Aorta (tissue), 5 donors: ENCODE measurements at regions not wholly inside any gene's neighbourhood (a gene's known extent, or its start where the extent isn't known, plus 50 kb on each side); places are given as distances from the start of the nearest gene placed in this dataset.
"Not testable (repeated sequence)": the region's sequence is repeated elsewhere in the genome, so short reads cannot be mapped to it uniquely, and the experiment has no call there.

Experiments
- ATAC-seq: fragments of 200-7000 bp; cut with Tn5 transposase; one replicate; pipeline ENCODE4 v1.9.1; 2022; ENCODE audit warnings: moderate library complexity; ENCODE audit not compliant: low FRiP score
- DNase-seq, 2 donors: peaks; one replicate each; pipeline ENCODE4 v3.0.0-alpha.2; 2020
- H3K27ac ChIP-seq, 2 donors: one replicate each; pipeline ENCODE4 v1.5.1; 2013; ENCODE audit warnings: low read length in 2 of 2, mild to moderate bottlenecking in 2 of 2, moderate library complexity in 2 of 2, control low read depth in 1 of 2, inconsistent platforms in 1 of 2, low read depth in 1 of 2
- H3K27me3 ChIP-seq, 2 donors: one replicate each; pipeline ENCODE4 v1.6.1; 2013; ENCODE audit warnings: control low read depth in 1 of 2, low read length in 1 of 2, mild to moderate bottlenecking in 1 of 2, moderate library complexity in 1 of 2; ENCODE audit not compliant: insufficient read depth in 2 of 2, control insufficient read depth in 1 of 2
- H3K36me3 ChIP-seq, 2 donors: one replicate each; pipeline ENCODE4 v1.6.1; 2013; ENCODE audit warnings: control low read depth in 1 of 2, low read length in 1 of 2, mild to moderate bottlenecking in 1 of 2; ENCODE audit not compliant: insufficient read depth in 2 of 2, control insufficient read depth in 1 of 2
- H3K4me1 ChIP-seq, 2 donors: one replicate each; pipeline ENCODE4 v1.6.1; 2013; ENCODE audit warnings: low read length in 2 of 2, control low read depth in 1 of 2, mild to moderate bottlenecking in 1 of 2, moderate library complexity in 1 of 2; ENCODE audit not compliant: insufficient read depth in 2 of 2, control insufficient read depth in 1 of 2
- H3K4me3 ChIP-seq, 2 donors: one replicate each; pipeline ENCODE4 v1.5.1; 2013; ENCODE audit warnings: low read length in 2 of 2, control low read depth in 1 of 2, mild to moderate bottlenecking in 1 of 2
- H3K9me3 ChIP-seq: one replicate; pipeline ENCODE4 v1.6.1; 2013; ENCODE audit warnings: mild to moderate bottlenecking, low read length; ENCODE audit not compliant: control insufficient read depth
- WGBS, 2 donors: extraction: QIAGEN DNeasy Blood & Tissue Kit; methylation state at CpG; one replicate each; pipeline ENCODE4 v1.1.7; 2013; 5-methylcytosine and 5-hydroxymethylcytosine counted together
- intact Hi-C, 2 donors: fragments of 100-400 bp; cut with DNase I; formaldehyde crosslinking; loops; one replicate each; pipeline versions ENCODE4 v1.14.2 to v1.15.0; 2022
- donor health status: healthy with polysubstance abuse.
- donor health status: Bipolar disorder and iron deficiency.
- donor health status: DM: no; HTN: no; CAD: no.
- donor health status: DM: no; HTN: no; CAD: no.
- donor health status: DM: yes; HTN: yes; CAD: no.

DNA sequence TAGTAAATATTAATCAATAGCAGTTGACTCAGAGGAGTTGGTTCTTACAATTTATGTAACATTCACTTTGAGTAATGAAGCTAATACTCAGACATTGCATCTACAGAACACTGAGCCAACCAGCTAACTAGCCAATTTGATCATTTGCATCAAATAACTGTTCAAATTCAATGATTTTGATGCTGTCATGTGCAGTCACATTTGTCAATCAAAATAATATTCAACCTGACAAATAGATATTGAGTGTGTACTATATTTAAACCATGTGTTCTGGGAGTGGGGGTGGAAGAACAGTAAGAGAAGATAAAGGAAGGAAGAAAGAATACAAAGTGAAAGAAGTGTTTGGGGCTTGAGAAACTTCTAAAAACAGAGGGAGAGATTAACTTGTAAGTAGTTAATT, 277.2 kb upstream of the ARHGEF26 start:
- ATAC-seq (no peak), DNase-seq (no peak)
- no peaks in the 10 kb centered on the region for H3K36me3 ChIP-seq
- H3K27ac ChIP-seq, result no peak overlapping the region
- no peaks in the 10 kb centered on the region for H3K9me3 ChIP-seq
- H3K4me1 ChIP-seq, result no peaks in the 10 kb centered on the region
- intact Hi-C loops, result no loop called here
- H3K27me3 ChIP-seq, result no peaks in the 10 kb centered on the region
- H3K4me3 ChIP-seq, result no peak overlapping the region

DNA sequence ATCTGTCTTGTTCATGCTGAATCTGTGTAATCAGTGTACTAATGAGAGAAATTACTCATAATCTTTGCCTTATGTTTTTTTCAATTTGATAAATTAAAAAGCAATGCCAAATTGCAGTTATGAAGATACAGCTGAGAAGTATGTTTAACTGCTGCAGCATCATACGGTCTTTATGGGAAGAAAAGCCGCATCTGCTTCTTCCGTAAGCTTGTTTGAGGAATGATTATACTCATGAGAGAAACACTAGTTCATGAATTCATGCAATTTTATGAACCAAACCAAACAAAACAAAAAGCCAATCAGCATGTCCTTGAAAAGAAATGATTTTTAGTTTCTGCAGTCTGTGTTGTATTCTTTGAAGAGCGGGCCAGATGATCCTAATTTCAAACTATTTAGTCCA, 275.9 kb upstream of the ARHGEF26 start:
- H3K27ac ChIP-seq, result no peak overlapping the region
- H3K4me1 ChIP-seq, result no peaks in the 10 kb centered on the region
- DNase-seq (no peak), ATAC-seq (no peak)
- no peaks in the 10 kb centered on the region for H3K9me3 ChIP-seq
- intact Hi-C loops, result no loop called here
- no peaks in the 10 kb centered on the region for H3K36me3 ChIP-seq
- 86 to 90% methylated on average over 4 of the region's 4 CpGs for WGBS, 2 donors
- H3K27me3 ChIP-seq, result no peaks in the 10 kb centered on the region
- H3K4me3 ChIP-seq, result no peak overlapping the region

DNA sequence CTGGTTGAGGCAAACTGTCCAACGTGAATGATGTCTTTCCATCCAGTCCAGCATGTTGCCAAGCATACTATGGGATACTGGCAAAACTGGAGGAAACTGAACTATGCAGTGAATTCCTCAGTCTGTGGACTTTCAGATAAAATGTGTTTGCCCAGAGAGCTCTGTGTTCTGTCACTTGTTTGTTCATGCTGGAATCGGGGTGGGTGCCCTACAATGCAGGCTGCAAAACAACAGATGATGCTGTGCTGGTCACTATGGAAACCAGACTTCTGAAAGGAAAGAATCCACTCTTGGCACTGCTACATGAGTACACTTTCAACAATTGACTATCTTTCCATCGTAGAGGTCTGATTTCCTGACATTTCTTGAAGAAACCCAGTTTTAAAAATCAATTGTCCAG, 272.5 kb upstream of the ARHGEF26 start:
- ATAC-seq, result no peak
- Histone ChIP-seq H3K4me1 (no peaks in the 10 kb centered on the region), H3K27me3 (no peaks in the 10 kb centered on the region), H3K36me3 (no peaks in the 10 kb centered on the region), H3K9me3 (no peaks in the 10 kb centered on the region), H3K4me3 (no peak overlapping the region), H3K27ac (no peak overlapping the region)
- DNase-seq, result no peak
- intact Hi-C loops, result no loop called here
- 4 to 8% methylated on average over 3 of the region's 3 CpGs for WGBS, 2 donors

DNA sequence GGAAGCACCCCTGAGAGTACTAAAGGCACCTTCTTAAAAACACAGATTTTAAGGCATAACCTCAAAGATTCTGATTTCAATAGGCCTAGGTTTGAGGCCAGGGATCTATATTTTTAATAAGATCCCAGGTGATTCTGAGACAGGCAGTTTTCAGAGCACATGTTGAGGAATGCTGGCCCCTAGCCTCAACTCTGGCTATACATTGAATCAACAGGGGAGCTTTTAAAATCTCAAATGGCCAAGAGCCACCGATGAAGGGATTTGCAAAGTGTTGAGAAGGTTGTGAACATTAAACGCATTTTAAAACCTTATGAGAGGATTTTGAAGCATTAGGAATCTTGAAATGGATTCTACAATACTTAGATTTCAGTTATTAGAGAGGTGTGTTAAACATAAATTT, 268.8 kb upstream of the ARHGEF26 start:
- Histone ChIP-seq H3K4me1 (no peaks in the 10 kb centered on the region), H3K27ac (no peak overlapping the region), H3K27me3 (no peaks in the 10 kb centered on the region), H3K36me3 (no peaks in the 10 kb centered on the region), H3K9me3 (no peaks in the 10 kb centered on the region), H3K4me3 (no peak overlapping the region)
- DNase-seq (no peak), ATAC-seq (no peak)
- WGBS, 2 donors, result 53 to 59% methylated on average over 2 of the region's 2 CpGs
- intact Hi-C loops, result no loop called here

DNA sequence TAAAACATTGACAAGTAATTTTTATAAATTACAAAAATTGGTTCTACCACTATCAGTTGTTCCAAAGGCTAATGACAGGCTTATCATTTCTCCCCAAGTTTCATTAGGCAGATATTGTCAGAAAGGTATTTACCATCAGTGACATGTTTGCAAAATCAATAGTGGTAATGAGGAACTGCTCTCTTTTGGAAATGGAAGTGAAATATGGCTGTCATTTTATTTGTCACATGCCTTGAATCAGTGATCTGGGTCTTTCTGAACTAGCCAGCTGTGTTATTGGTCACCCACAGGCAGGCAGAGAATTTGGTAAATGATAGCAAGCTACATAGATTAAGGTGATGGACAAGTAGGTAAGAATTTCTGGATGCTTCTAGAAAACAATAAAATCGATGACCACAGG, 268.0 kb upstream of the ARHGEF26 start:
- H3K36me3 ChIP-seq, result no peaks in the 10 kb centered on the region
- H3K4me1 ChIP-seq, result no peaks in the 10 kb centered on the region
- DNase-seq, result no peak
- intact Hi-C loops, result no loop called here
- peaks cover 1% of the 10 kb centered on the region for H3K9me3 ChIP-seq
- no peak overlapping the region for H3K27ac ChIP-seq
- 82 to 86% methylated on average over 1 of the region's 1 CpG for WGBS, 2 donors
- no peaks in the 10 kb centered on the region for H3K27me3 ChIP-seq
- ATAC-seq, result no peak
- H3K4me3 ChIP-seq, result no peak overlapping the region

DNA sequence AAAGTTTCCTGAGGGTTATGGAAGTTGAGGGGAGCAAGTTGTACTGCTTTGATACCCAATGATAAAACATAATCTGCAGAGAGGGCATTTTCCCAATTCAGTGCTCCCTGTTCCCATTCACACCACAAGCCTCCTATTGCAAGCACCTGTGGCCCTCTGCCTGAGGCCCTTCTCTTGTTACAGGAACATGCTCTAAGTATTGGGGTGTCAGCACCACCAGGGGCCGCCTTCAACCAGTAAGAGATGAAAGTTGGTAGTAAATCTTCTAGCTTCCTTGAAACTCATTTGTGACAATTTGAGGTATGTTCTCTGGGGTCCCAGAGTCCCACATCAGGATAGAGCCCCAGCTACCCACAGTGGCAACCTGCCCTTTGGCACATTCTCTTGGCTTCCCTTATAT, 265.4 kb upstream of the ARHGEF26 start:
- no peak for ATAC-seq
- 63 to 91% methylated on average over 1 of the region's 1 CpG for WGBS, 2 donors
- DNase-seq, result no peak

DNA sequence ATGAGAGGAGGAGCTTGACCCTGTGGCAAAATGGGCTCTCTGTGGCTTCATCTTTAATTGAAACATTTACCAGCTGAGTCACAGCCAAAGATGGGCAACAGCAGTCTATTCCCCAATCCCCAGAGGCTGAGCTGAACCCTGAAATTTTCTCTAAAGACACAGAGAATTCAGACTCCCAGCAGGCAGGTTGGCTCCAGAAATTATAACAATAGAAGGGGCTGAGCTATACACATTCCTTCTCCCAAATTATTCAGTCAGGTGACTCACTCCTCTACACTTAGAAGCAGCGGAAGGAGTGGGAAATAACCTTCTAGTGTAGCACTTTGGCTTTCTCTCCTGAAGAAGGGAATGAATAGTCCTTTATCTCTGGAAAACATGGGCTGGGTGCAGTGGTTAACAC, 264.3 kb upstream of the ARHGEF26 start:
- Histone ChIP-seq H3K36me3 (no peaks in the 10 kb centered on the region), H3K4me1 (no peaks in the 10 kb centered on the region), H3K9me3 (peaks cover 1% of the 10 kb centered on the region), H3K4me3 (no peak overlapping the region), H3K27ac (no peak overlapping the region), H3K27me3 (no peaks in the 10 kb centered on the region)
- intact Hi-C loops, result no loop called here
- DNase-seq (no peak), ATAC-seq (no peak)
- WGBS, 2 donors, result 94 to 96% methylated on average over 1 of the region's 1 CpG

More for the DNA sequence above, 265.4 kb upstream of the ARHGEF26 start:
- no peaks in the 10 kb centered on the region for H3K27me3 ChIP-seq
- H3K36me3 ChIP-seq, result no peaks in the 10 kb centered on the region
- intact Hi-C loops, result no loop called here
- H3K4me1 ChIP-seq, result no peaks in the 10 kb centered on the region
- H3K27ac ChIP-seq, result no peak overlapping the region
- H3K9me3 ChIP-seq, result peaks cover 1% of the 10 kb centered on the region
- H3K4me3 ChIP-seq, result no peak overlapping the region

DNA sequence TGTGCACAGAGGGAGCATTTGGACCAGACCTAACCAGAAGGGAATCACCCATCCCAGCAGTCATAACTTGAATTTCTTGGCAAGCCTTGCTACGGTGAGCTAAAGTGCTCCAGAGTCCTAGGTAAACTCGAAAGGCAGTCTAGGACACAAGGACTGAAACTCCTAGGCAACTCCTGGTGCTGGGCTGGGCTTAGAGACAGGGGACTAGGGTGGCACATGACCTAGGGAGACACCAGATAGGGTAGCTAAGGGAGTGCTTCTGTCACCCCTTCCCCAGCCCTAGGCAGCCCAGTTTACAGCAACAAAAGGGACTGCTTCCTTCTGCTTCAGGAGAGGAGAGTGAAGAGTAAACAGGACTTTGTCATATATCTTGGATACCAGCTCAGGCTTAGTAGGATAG, 256.4 kb upstream of the ARHGEF26 start:
- 82 to 83% methylated on average over 2 of the region's 2 CpGs for WGBS, 2 donors
- H3K4me1 ChIP-seq, result no peaks in the 10 kb centered on the region
- H3K9me3 ChIP-seq, result no peaks in the 10 kb centered on the region
- H3K27ac ChIP-seq, result no peak overlapping the region
- ATAC-seq (no peak), DNase-seq (no peak)
- intact Hi-C loops, result no loop called here
- no peaks in the 10 kb centered on the region for H3K27me3 ChIP-seq
- no peaks in the 10 kb centered on the region for H3K36me3 ChIP-seq
- no peak overlapping the region for H3K4me3 ChIP-seq

DNA sequence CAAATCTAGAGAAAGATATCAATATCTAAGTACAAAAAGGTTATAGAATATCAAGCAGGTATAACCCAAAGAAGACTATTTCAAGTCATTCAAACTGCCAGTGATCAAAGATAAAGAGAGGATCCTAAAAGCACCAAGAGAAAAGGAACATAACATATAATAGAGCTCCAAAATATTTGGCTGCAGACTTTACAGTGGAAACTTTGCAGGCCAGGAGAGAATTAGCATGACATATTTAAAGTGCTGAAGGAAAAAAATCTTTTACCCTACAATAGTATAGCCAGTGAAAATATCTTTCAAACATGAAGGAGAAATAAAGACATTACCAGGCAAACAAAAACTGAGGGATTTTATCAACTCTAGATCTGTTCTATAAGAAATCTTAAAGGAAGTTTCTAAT, 254.3 kb upstream of the ARHGEF26 start:
- Histone ChIP-seq H3K4me3 (no peak overlapping the region), H3K9me3 (no peaks in the 10 kb centered on the region), H3K27ac (no peak overlapping the region), H3K4me1 (no peaks in the 10 kb centered on the region), H3K36me3 (no peaks in the 10 kb centered on the region), H3K27me3 (no peaks in the 10 kb centered on the region)
- intact Hi-C loops, result no loop called here
- ATAC-seq (no peak), DNase-seq (no peak)

DNA sequence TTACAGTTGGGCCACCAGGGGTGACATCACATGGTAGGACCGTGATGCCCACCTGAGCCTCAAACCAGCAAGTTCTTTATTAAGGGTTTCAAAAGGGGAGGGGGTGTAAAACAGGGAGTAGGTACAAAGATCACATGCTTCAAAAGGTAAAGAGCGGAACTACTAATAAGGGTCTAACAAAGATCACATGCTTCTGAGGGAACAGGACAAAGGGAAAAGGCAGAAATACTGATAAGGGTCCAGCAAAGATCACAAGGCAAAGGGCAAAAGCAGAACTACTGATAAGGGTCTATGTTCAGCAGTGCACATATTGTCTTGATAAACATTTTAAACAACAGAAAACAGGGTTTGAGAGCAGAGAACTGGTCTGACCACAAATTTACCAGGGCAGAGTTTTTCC, 246.8 kb upstream of the ARHGEF26 start:
- DNase-seq, H3K27me3 ChIP-seq, H3K9me3 ChIP-seq, ATAC-seq, H3K4me3 ChIP-seq, H3K4me1 ChIP-seq, H3K27ac ChIP-seq, intact Hi-C loops, H3K36me3 ChIP-seq: not testable (repeated sequence)
- WGBS, 2 donors, result 91 to 93% methylated on average over 2 of the region's 2 CpGs
